H9 (cell line): ENCODE measurements at regions not wholly inside any gene's neighbourhood (a gene's known extent, or its start where the extent isn't known, plus 50 kb on each side); places are given as distances from the start of the nearest gene placed in this dataset.

ENCODE experiments used
- DNase-seq: peaks from one replicate; pipeline ENCODE4 v3.0.0-alpha.2; 2017
- H2AFZ ChIP-seq: one replicate; pipeline ENCODE4 v1.6.1; 2013; ENCODE audit warnings: mild to moderate bottlenecking, low read length, control low read depth, moderate library complexity
- H2AK5ac ChIP-seq: 2 replicates; pipeline ENCODE4 v1.6.1; 2013; ENCODE audit warnings: low read length, control low read depth, mixed read lengths; ENCODE audit not compliant: insufficient read length
- H2BK120ac ChIP-seq: one replicate; pipeline ENCODE4 v1.6.1; 2013; ENCODE audit warnings: low read depth, mild to moderate bottlenecking, low read length, control low read depth, inconsistent platforms; ENCODE audit not compliant: poor library complexity, severe bottlenecking
- H2BK12ac ChIP-seq: 2 replicates; pipeline ENCODE4 v1.6.1; 2013; ENCODE audit warnings: low read length, control low read depth, mixed read lengths, low read depth; ENCODE audit not compliant: insufficient read length
- H2BK15ac ChIP-seq: 2 replicates; pipeline ENCODE4 v1.6.1; 2013; ENCODE audit warnings: low read depth, low read length, control low read depth
- H2BK20ac ChIP-seq: one replicate; pipeline ENCODE4 v1.6.1; 2013; ENCODE audit warnings: low read depth, mild to moderate bottlenecking, low read length, control low read depth, inconsistent platforms; ENCODE audit not compliant: poor library complexity, severe bottlenecking
- H2BK5ac ChIP-seq: 2 replicates; pipeline ENCODE4 v1.6.1; 2013; ENCODE audit warnings: low read length, control low read depth, mixed read lengths; ENCODE audit not compliant: insufficient read length
- H3K14ac ChIP-seq: 2 replicates; pipeline ENCODE4 v1.6.1; 2013; ENCODE audit warnings: low read length, control low read depth; ENCODE audit not compliant: insufficient read depth
- H3K18ac ChIP-seq: 2 replicates; pipeline ENCODE4 v1.6.1; 2013; ENCODE audit warnings: low read depth, mild to moderate bottlenecking, mixed read lengths, low read length, control low read depth; ENCODE audit not compliant: insufficient read length
- H3K23ac ChIP-seq: 2 replicates; pipeline ENCODE4 v1.6.1; 2013; ENCODE audit warnings: low read length, control low read depth, mixed read lengths, low read depth; ENCODE audit not compliant: insufficient read length
- H3K23me2 ChIP-seq: 2 replicates; pipeline ENCODE4 v1.6.1; 2013; ENCODE audit warnings: low read depth, mild to moderate bottlenecking, mixed read lengths, low read length, control low read depth; ENCODE audit not compliant: insufficient read length, poor library complexity, severe bottlenecking
- H3K27ac ChIP-seq: 2 replicates; pipeline ENCODE4 v1.5.1; 2013; ENCODE audit warnings: low read length, control low read depth, mixed read lengths, low read depth; ENCODE audit not compliant: insufficient read length
- H3K27me3 ChIP-seq: 2 replicates; pipeline ENCODE4 v1.6.1; 2013; ENCODE audit warnings: low read length, control low read depth, inconsistent platforms; ENCODE audit not compliant: insufficient read depth
- H3K4ac ChIP-seq: 2 replicates; pipeline ENCODE4 v1.6.1; 2013; ENCODE audit warnings: low read depth, mild to moderate bottlenecking, control low read depth, inconsistent platforms, low read length, moderate library complexity
- H3K4me1 ChIP-seq: 2 replicates; pipeline ENCODE4 v1.6.1; 2013; ENCODE audit warnings: low read length, control low read depth, inconsistent platforms; ENCODE audit not compliant: insufficient read depth
- H3K4me2 ChIP-seq: 2 replicates; pipeline ENCODE4 v1.6.1; 2013; ENCODE audit warnings: low read length, control low read depth, mixed read lengths; ENCODE audit not compliant: insufficient read length, insufficient read depth
- H3K56ac ChIP-seq: 2 replicates; pipeline ENCODE4 v1.6.1; 2013; ENCODE audit warnings: low read depth, mild to moderate bottlenecking, mixed read lengths, low read length, control low read depth; ENCODE audit not compliant: insufficient read length
- H3K79me1 ChIP-seq: 2 replicates; pipeline ENCODE4 v1.6.1; 2013; ENCODE audit warnings: low read depth, mild to moderate bottlenecking, moderate library complexity, low read length, control low read depth, inconsistent platforms; ENCODE audit not compliant: insufficient read depth, poor library complexity, severe bottlenecking
- H3K79me2 ChIP-seq: 2 replicates; pipeline ENCODE4 v1.6.1; 2013; ENCODE audit warnings: low read length, control low read depth, inconsistent platforms; ENCODE audit not compliant: insufficient read depth
- H3K9ac ChIP-seq: 2 replicates; pipeline ENCODE4 v1.6.1; 2013; ENCODE audit warnings: low read length, control low read depth, mixed read lengths; ENCODE audit not compliant: insufficient read length; ENCODE audit errors: extremely low read depth
- H3K9me3 ChIP-seq: one replicate; pipeline ENCODE4 v1.6.1; 2013; ENCODE audit warnings: low read depth, low read length, inconsistent platforms; ENCODE audit not compliant: control insufficient read depth
- H3T11ph ChIP-seq: one replicate; pipeline ENCODE4 v1.6.1; 2013; ENCODE audit warnings: mild to moderate bottlenecking, low read length, control low read depth, inconsistent platforms
- H4K20me1 ChIP-seq: one replicate; pipeline ENCODE4 v1.6.1; 2013; ENCODE audit not compliant: control insufficient read depth, insufficient read length, insufficient read depth
- H4K5ac ChIP-seq: 2 replicates; pipeline ENCODE4 v1.6.1; 2013; ENCODE audit warnings: low read depth, mild to moderate bottlenecking, mixed read lengths, low read length, control low read depth; ENCODE audit not compliant: insufficient read length
- H4K8ac ChIP-seq: replicated peaks from 2 replicates; pipeline ENCODE4 v1.6.1; 2013; ENCODE audit warnings: low read length, control low read depth, mixed read lengths, low read depth; ENCODE audit not compliant: insufficient read length
- H4K91ac ChIP-seq: 2 replicates; pipeline ENCODE4 v1.6.1; 2013; ENCODE audit warnings: low read depth, mild to moderate bottlenecking, moderate library complexity, mixed read lengths, low read length, control low read depth; ENCODE audit not compliant: insufficient read length
- H3K27ac Mint-ChIP-seq, 3 experiments: 2 replicates in 2 of 3; 3 replicates in 1 of 3; pipeline ENCODE4 v1.8.0; 2020 to 2021; ENCODE audit warnings: mixed read lengths in 3 of 3, mild to moderate bottlenecking in 1 of 3, moderate library complexity in 1 of 3
- H3K27me3 Mint-ChIP-seq: 2 replicates; pipeline ENCODE4 v1.8.0; 2021; ENCODE audit warnings: low read depth, mild to moderate bottlenecking, moderate library complexity, mixed read lengths
- H3K36me3 Mint-ChIP-seq, 3 experiments: 2 replicates in 2 of 3; 3 replicates in 1 of 3; pipeline ENCODE4 v1.8.0; 2020 to 2021; ENCODE audit warnings: low read depth in 3 of 3, mixed read lengths in 3 of 3; ENCODE audit not compliant: insufficient read depth in 1 of 3
- H3K4me1 Mint-ChIP-seq, 2 experiments: 2 replicates each; pipeline ENCODE4 v1.8.0; 2020; ENCODE audit warnings: mixed read lengths in 2 of 2
- H3K4me3 Mint-ChIP-seq, 2 experiments: 2 replicates in 1 of 2; 3 replicates in 1 of 2; pipeline ENCODE4 v1.8.0; 2020 to 2021; ENCODE audit warnings: mild to moderate bottlenecking in 2 of 2, mixed read lengths in 2 of 2, moderate library complexity in 1 of 2
- H3K9me3 Mint-ChIP-seq, 2 experiments: 2 replicates in 1 of 2; 3 replicates in 1 of 2; pipeline ENCODE4 v1.8.0; 2020; ENCODE audit warnings: mild to moderate bottlenecking in 2 of 2, mixed read lengths in 2 of 2, moderate library complexity in 1 of 2
- WGBS: extraction: QIAGEN DNeasy Blood & Tissue Kit; methylation state at CpG from one replicate; pipeline ENCODE4 v1.1.7; 2013; ENCODE audit warnings: missing lambda C conversion rate, low lambda C conversion rate, mixed read lengths; ENCODE audit not compliant: insufficient read length; ENCODE audit errors: extremely low coverage; 5-methylcytosine and 5-hydroxymethylcytosine counted together
- TF ChIP-seq, protein P1 (sequence below): fragments of 200-600 bp; sonication (generic); conservative IDR thresholded peaks from 3 replicates; pipeline ENCODE4 v1.8.0; 2021; ENCODE audit warnings: antibody characterized with exemption, mild to moderate bottlenecking

DNA sequence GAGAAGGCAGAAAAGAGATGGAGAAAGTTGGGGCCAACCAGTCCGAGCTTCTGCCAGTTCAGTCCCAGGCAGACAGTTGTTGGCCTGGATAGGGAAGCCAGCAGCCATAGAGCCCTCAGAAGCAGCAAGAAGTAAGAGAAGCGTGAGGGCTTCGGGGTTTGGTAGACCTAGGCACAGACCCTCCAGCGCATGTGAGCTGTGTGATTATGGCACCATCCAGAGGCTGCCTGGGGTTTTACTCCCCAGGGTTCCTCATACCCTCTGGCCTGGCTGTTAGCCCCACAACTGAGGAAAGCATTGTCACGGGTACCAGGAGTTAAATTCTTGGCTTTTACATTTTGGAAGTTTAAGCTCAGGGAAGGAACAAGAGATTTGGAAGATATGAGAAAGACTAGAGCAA lies 93.7 kb upstream of the RAB6C start:
- Mint-ChIP-seq H3K27me3 (peaks cover 18% of the 10 kb centered on the region), H3K4me1 (peaks cover 27 to 29% of the 10 kb centered on the region in 2 experiments), H3K36me3 (no peaks in the 10 kb centered on the region; a peak in 1 of 7 replicates), H3K4me3 (peak overlapping the region in 1 of 2 experiments; percentile 18; a peak in 1 of 5 replicates), H3K27ac (peak overlapping the region in 1 of 3 experiments; percentile 45; a peak in 1 of 7 replicates), H3K9me3 (peaks cover 0 to 2% of the 10 kb centered on the region in 2 experiments; a peak in 1 of 5 replicates)
- no peak overlapping the region for H3T11ph ChIP-seq
- H2BK15ac ChIP-seq = no peak overlapping the region
- H2AFZ ChIP-seq = no peak overlapping the region
- no peak overlapping the region for H3K14ac ChIP-seq
- no peaks in the 10 kb centered on the region for H3K9me3 ChIP-seq
- no peak overlapping the region for H4K8ac ChIP-seq
- no peak overlapping the region for H2BK12ac ChIP-seq
- no CpG with 5 or more reads among the region's 5 CpGs for WGBS
- H3K4ac ChIP-seq = no peak overlapping the region
- no peak overlapping the region for H3K18ac ChIP-seq
- no peaks in the 10 kb centered on the region for H3K23me2 ChIP-seq
- no peak overlapping the region for H3K9ac ChIP-seq
- peaks cover 2% of the 10 kb centered on the region; the same call in 1 of the 2 replicates for H3K4me1 ChIP-seq
- no peak overlapping the region for H2AK5ac ChIP-seq
- H3K56ac ChIP-seq = no peak overlapping the region
- TF ChIP-seq, protein P1, sequence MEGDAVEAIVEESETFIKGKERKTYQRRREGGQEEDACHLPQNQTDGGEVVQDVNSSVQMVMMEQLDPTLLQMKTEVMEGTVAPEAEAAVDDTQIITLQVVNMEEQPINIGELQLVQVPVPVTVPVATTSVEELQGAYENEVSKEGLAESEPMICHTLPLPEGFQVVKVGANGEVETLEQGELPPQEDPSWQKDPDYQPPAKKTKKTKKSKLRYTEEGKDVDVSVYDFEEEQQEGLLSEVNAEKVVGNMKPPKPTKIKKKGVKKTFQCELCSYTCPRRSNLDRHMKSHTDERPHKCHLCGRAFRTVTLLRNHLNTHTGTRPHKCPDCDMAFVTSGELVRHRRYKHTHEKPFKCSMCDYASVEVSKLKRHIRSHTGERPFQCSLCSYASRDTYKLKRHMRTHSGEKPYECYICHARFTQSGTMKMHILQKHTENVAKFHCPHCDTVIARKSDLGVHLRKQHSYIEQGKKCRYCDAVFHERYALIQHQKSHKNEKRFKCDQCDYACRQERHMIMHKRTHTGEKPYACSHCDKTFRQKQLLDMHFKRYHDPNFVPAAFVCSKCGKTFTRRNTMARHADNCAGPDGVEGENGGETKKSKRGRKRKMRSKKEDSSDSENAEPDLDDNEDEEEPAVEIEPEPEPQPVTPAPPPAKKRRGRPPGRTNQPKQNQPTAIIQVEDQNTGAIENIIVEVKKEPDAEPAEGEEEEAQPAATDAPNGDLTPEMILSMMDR = peak; percentile 43; the same call in 2 of the 3 replicates
- no peak overlapping the region for H4K91ac ChIP-seq
- H3K4me2 ChIP-seq = no peak overlapping the region
- H3K79me2 ChIP-seq = no peaks in the 10 kb centered on the region
- no peaks in the 10 kb centered on the region for H3K79me1 ChIP-seq
- H4K20me1 ChIP-seq = no peaks in the 10 kb centered on the region
- no peak overlapping the region for H2BK120ac ChIP-seq
- no peak overlapping the region for H3K23ac ChIP-seq
- H4K5ac ChIP-seq = no peak overlapping the region
- H2BK20ac ChIP-seq = no peak overlapping the region
- no peaks in the 10 kb centered on the region for H3K27me3 ChIP-seq
- peak; percentile 42 for DNase-seq
- no peak overlapping the region for H3K27ac ChIP-seq
- H2BK5ac ChIP-seq = no peak overlapping the region
